AG09319 (cell line): ENCODE measurements at regions not wholly inside any gene's neighbourhood (a gene's known extent, or its start where the extent isn't known, plus 50 kb on each side); places are given as distances from the start of the nearest gene placed in this dataset.
A peak's percentile ranks its signal among the peaks of the same experiment; 100 is the strongest.

Experiments
- DNase-seq: peaks from one replicate; pipeline ENCODE4 v3.0.0-alpha.2; 2010; ENCODE audit warnings: low read depth; ENCODE audit errors: extremely low read depth
- TF ChIP-seq, protein P1 (sequence below): IDR thresholded peaks from 2 replicates; pipeline ENCODE4 v1.5.1; 2011; ENCODE audit warnings: low read depth, mild to moderate bottlenecking, inconsistent platforms, low read length, moderate library complexity

DNA sequence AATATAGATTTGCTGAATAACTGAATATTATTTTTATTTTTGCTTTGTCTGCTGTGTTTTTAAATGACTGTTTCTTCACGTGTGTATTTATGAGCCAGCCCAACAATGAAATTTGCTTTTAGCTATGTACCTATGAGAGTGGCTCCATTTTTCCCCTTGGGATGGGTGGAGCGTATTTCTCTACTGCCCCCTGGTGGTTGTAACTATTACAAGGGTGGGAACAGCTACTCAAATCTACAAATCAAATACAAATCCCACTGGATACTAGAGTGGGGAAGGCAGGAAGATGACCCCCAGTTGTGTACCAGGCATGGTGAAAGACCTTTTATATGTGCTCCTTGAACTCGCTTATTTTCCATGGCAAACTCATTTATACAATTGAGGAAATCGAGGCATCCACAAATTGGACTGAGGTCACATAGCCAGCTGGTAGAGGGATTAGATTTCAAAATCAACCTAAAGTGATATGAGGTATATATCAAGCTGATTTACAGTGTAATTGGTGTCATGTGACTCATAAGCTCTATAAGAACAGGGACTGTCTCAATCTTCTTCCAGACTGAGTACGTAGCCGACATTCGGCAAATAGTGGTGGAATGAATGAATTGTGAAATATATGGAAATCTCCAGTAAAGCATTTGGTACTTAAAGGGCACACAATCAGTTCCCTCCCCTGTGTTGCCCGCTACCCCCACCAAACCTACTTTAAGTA lies 69.5 kb upstream of the VEPH1 start:
- TF ChIP-seq, protein P1, sequence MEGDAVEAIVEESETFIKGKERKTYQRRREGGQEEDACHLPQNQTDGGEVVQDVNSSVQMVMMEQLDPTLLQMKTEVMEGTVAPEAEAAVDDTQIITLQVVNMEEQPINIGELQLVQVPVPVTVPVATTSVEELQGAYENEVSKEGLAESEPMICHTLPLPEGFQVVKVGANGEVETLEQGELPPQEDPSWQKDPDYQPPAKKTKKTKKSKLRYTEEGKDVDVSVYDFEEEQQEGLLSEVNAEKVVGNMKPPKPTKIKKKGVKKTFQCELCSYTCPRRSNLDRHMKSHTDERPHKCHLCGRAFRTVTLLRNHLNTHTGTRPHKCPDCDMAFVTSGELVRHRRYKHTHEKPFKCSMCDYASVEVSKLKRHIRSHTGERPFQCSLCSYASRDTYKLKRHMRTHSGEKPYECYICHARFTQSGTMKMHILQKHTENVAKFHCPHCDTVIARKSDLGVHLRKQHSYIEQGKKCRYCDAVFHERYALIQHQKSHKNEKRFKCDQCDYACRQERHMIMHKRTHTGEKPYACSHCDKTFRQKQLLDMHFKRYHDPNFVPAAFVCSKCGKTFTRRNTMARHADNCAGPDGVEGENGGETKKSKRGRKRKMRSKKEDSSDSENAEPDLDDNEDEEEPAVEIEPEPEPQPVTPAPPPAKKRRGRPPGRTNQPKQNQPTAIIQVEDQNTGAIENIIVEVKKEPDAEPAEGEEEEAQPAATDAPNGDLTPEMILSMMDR, result peak; percentile 57
- DNase-seq, result no peak

DNA sequence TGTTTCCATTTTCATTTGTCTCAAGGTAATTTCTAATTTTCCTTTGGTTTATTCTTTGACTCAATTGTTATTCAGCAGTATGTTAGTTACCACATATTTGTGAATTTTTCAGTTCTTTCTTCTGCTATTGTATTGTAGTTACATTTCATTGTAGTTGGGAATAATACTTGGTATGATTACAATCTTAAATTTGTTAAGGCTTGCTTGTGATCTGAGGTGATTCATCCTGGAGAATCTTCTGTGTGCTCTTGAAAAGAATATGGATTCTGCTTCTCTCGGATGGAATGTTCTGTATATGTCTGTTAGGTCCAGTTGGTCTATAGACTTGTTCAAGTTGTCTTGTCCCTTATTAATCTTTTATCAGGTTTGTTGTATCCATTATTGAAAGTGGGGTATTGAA lies 63.4 kb upstream of the VEPH1 start:
- TF ChIP-seq, protein P1, result no peak
- no peak for DNase-seq

DNA sequence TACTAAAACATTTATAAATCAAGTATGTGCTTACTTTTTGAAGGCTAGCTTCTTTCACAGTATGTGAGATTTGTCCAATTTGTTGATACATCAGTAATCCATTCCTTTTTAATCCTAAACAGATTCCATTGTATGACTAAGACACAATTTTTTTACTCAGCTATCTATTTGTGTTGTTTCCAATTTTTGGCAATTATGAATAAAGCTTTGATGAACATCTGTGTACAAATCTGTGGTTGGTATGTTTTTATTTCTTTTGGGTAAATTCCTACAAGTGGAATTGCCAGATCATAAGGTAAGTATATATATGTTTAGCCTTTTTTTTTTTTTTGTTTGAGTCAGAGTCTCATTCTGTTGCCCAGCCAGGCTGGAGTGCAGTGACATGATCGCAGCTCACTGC lies 56.2 kb upstream of the VEPH1 start:
- no peak for DNase-seq
- TF ChIP-seq, protein P1, result no peak
